H9 (cell line): ENCODE measurements at regions not wholly inside any gene's neighbourhood (a gene's known extent, or its start where the extent isn't known, plus 50 kb on each side); places are given as distances from the start of the nearest gene placed in this dataset.

ENCODE experiments used
- DNase-seq: peaks from one replicate; pipeline ENCODE4 v3.0.0-alpha.2; 2017
- H2AFZ ChIP-seq: one replicate; pipeline ENCODE4 v1.6.1; 2013; ENCODE audit warnings: mild to moderate bottlenecking, low read length, control low read depth, moderate library complexity
- H2AK5ac ChIP-seq: 2 replicates; pipeline ENCODE4 v1.6.1; 2013; ENCODE audit warnings: low read length, control low read depth, mixed read lengths; ENCODE audit not compliant: insufficient read length
- H2BK120ac ChIP-seq: one replicate; pipeline ENCODE4 v1.6.1; 2013; ENCODE audit warnings: low read depth, mild to moderate bottlenecking, low read length, control low read depth, inconsistent platforms; ENCODE audit not compliant: poor library complexity, severe bottlenecking
- H2BK12ac ChIP-seq: 2 replicates; pipeline ENCODE4 v1.6.1; 2013; ENCODE audit warnings: low read length, control low read depth, mixed read lengths, low read depth; ENCODE audit not compliant: insufficient read length
- H2BK15ac ChIP-seq: 2 replicates; pipeline ENCODE4 v1.6.1; 2013; ENCODE audit warnings: low read depth, low read length, control low read depth
- H2BK20ac ChIP-seq: one replicate; pipeline ENCODE4 v1.6.1; 2013; ENCODE audit warnings: low read depth, mild to moderate bottlenecking, low read length, control low read depth, inconsistent platforms; ENCODE audit not compliant: poor library complexity, severe bottlenecking
- H2BK5ac ChIP-seq: 2 replicates; pipeline ENCODE4 v1.6.1; 2013; ENCODE audit warnings: low read length, control low read depth, mixed read lengths; ENCODE audit not compliant: insufficient read length
- H3K14ac ChIP-seq: 2 replicates; pipeline ENCODE4 v1.6.1; 2013; ENCODE audit warnings: low read length, control low read depth; ENCODE audit not compliant: insufficient read depth
- H3K18ac ChIP-seq: 2 replicates; pipeline ENCODE4 v1.6.1; 2013; ENCODE audit warnings: low read depth, mild to moderate bottlenecking, mixed read lengths, low read length, control low read depth; ENCODE audit not compliant: insufficient read length
- H3K23ac ChIP-seq: 2 replicates; pipeline ENCODE4 v1.6.1; 2013; ENCODE audit warnings: low read length, control low read depth, mixed read lengths, low read depth; ENCODE audit not compliant: insufficient read length
- H3K23me2 ChIP-seq: 2 replicates; pipeline ENCODE4 v1.6.1; 2013; ENCODE audit warnings: low read depth, mild to moderate bottlenecking, mixed read lengths, low read length, control low read depth; ENCODE audit not compliant: insufficient read length, poor library complexity, severe bottlenecking
- H3K27ac ChIP-seq: 2 replicates; pipeline ENCODE4 v1.5.1; 2013; ENCODE audit warnings: low read length, control low read depth, mixed read lengths, low read depth; ENCODE audit not compliant: insufficient read length
- H3K27me3 ChIP-seq: 2 replicates; pipeline ENCODE4 v1.6.1; 2013; ENCODE audit warnings: low read length, control low read depth, inconsistent platforms; ENCODE audit not compliant: insufficient read depth
- H3K4ac ChIP-seq: 2 replicates; pipeline ENCODE4 v1.6.1; 2013; ENCODE audit warnings: low read depth, mild to moderate bottlenecking, control low read depth, inconsistent platforms, low read length, moderate library complexity
- H3K4me1 ChIP-seq: 2 replicates; pipeline ENCODE4 v1.6.1; 2013; ENCODE audit warnings: low read length, control low read depth, inconsistent platforms; ENCODE audit not compliant: insufficient read depth
- H3K4me2 ChIP-seq: 2 replicates; pipeline ENCODE4 v1.6.1; 2013; ENCODE audit warnings: low read length, control low read depth, mixed read lengths; ENCODE audit not compliant: insufficient read length, insufficient read depth
- H3K56ac ChIP-seq: 2 replicates; pipeline ENCODE4 v1.6.1; 2013; ENCODE audit warnings: low read depth, mild to moderate bottlenecking, mixed read lengths, low read length, control low read depth; ENCODE audit not compliant: insufficient read length
- H3K79me1 ChIP-seq: 2 replicates; pipeline ENCODE4 v1.6.1; 2013; ENCODE audit warnings: low read depth, mild to moderate bottlenecking, moderate library complexity, low read length, control low read depth, inconsistent platforms; ENCODE audit not compliant: insufficient read depth, poor library complexity, severe bottlenecking
- H3K79me2 ChIP-seq: 2 replicates; pipeline ENCODE4 v1.6.1; 2013; ENCODE audit warnings: low read length, control low read depth, inconsistent platforms; ENCODE audit not compliant: insufficient read depth
- H3K9ac ChIP-seq: 2 replicates; pipeline ENCODE4 v1.6.1; 2013; ENCODE audit warnings: low read length, control low read depth, mixed read lengths; ENCODE audit not compliant: insufficient read length; ENCODE audit errors: extremely low read depth
- H3K9me3 ChIP-seq: one replicate; pipeline ENCODE4 v1.6.1; 2013; ENCODE audit warnings: low read depth, low read length, inconsistent platforms; ENCODE audit not compliant: control insufficient read depth
- H3T11ph ChIP-seq: one replicate; pipeline ENCODE4 v1.6.1; 2013; ENCODE audit warnings: mild to moderate bottlenecking, low read length, control low read depth, inconsistent platforms
- H4K20me1 ChIP-seq: one replicate; pipeline ENCODE4 v1.6.1; 2013; ENCODE audit not compliant: control insufficient read depth, insufficient read length, insufficient read depth
- H4K5ac ChIP-seq: 2 replicates; pipeline ENCODE4 v1.6.1; 2013; ENCODE audit warnings: low read depth, mild to moderate bottlenecking, mixed read lengths, low read length, control low read depth; ENCODE audit not compliant: insufficient read length
- H4K8ac ChIP-seq: replicated peaks from 2 replicates; pipeline ENCODE4 v1.6.1; 2013; ENCODE audit warnings: low read length, control low read depth, mixed read lengths, low read depth; ENCODE audit not compliant: insufficient read length
- H4K91ac ChIP-seq: 2 replicates; pipeline ENCODE4 v1.6.1; 2013; ENCODE audit warnings: low read depth, mild to moderate bottlenecking, moderate library complexity, mixed read lengths, low read length, control low read depth; ENCODE audit not compliant: insufficient read length
- H3K27ac Mint-ChIP-seq, 3 experiments: 2 replicates in 2 of 3; 3 replicates in 1 of 3; pipeline ENCODE4 v1.8.0; 2020 to 2021; ENCODE audit warnings: mixed read lengths in 3 of 3, mild to moderate bottlenecking in 1 of 3, moderate library complexity in 1 of 3
- H3K27me3 Mint-ChIP-seq: 2 replicates; pipeline ENCODE4 v1.8.0; 2021; ENCODE audit warnings: low read depth, mild to moderate bottlenecking, moderate library complexity, mixed read lengths
- H3K36me3 Mint-ChIP-seq, 3 experiments: 2 replicates in 2 of 3; 3 replicates in 1 of 3; pipeline ENCODE4 v1.8.0; 2020 to 2021; ENCODE audit warnings: low read depth in 3 of 3, mixed read lengths in 3 of 3; ENCODE audit not compliant: insufficient read depth in 1 of 3
- H3K4me1 Mint-ChIP-seq, 2 experiments: 2 replicates each; pipeline ENCODE4 v1.8.0; 2020; ENCODE audit warnings: mixed read lengths in 2 of 2
- H3K4me3 Mint-ChIP-seq, 2 experiments: 2 replicates in 1 of 2; 3 replicates in 1 of 2; pipeline ENCODE4 v1.8.0; 2020 to 2021; ENCODE audit warnings: mild to moderate bottlenecking in 2 of 2, mixed read lengths in 2 of 2, moderate library complexity in 1 of 2
- H3K9me3 Mint-ChIP-seq, 2 experiments: 2 replicates in 1 of 2; 3 replicates in 1 of 2; pipeline ENCODE4 v1.8.0; 2020; ENCODE audit warnings: mild to moderate bottlenecking in 2 of 2, mixed read lengths in 2 of 2, moderate library complexity in 1 of 2
- CTCF ChIP-seq: fragments of 200-600 bp; sonication (generic); conservative IDR thresholded peaks from 3 replicates; pipeline ENCODE4 v1.8.0; 2021; ENCODE audit warnings: antibody characterized with exemption, mild to moderate bottlenecking
- WGBS: extraction: QIAGEN DNeasy Blood & Tissue Kit; methylation state at CpG from one replicate; pipeline ENCODE4 v1.1.7; 2013; ENCODE audit warnings: missing lambda C conversion rate, low lambda C conversion rate, mixed read lengths; ENCODE audit not compliant: insufficient read length; ENCODE audit errors: extremely low coverage; 5-methylcytosine and 5-hydroxymethylcytosine counted together

GRCh38 chr5:74371621-74372020, 268.9 kb downstream of the ENC1 start:
- peaks cover 2% of the 10 kb centered on the region; the same call in 1 of the 2 replicates for H3K27me3 Mint-ChIP-seq
- Histone ChIP-seq H2BK5ac (no peak overlapping the region), H2BK120ac (no peak overlapping the region), H2AFZ (no peak overlapping the region), H3K27ac (no peak overlapping the region), H3K4me1 (no peaks in the 10 kb centered on the region; the same call in 1 of the 2 replicates), H4K8ac (no peak overlapping the region), H3K23ac (no peak overlapping the region), H2AK5ac (no peak overlapping the region), H3K56ac (no peak overlapping the region), H3K4me2 (no peak overlapping the region), H3K18ac (no peak overlapping the region), H3T11ph (no peak overlapping the region), H4K20me1 (no peaks in the 10 kb centered on the region), H4K5ac (no peak overlapping the region), H4K91ac (no peak overlapping the region), H3K14ac (no peak overlapping the region), H3K27me3 (no peaks in the 10 kb centered on the region), H3K4ac (no peak overlapping the region), H3K23me2 (no peaks in the 10 kb centered on the region), H2BK20ac (no peak overlapping the region), H2BK12ac (no peak overlapping the region), H3K9ac (no peak overlapping the region), H3K79me1 (no peaks in the 10 kb centered on the region), H3K79me2 (no peaks in the 10 kb centered on the region), H2BK15ac (no peak overlapping the region), H3K9me3 (no peaks in the 10 kb centered on the region)
- no peak overlapping the region for H3K4me3 Mint-ChIP-seq
- DNase-seq = no peak
- H3K4me1 Mint-ChIP-seq = peaks cover 21% of the 10 kb centered on the region in 2 experiments
- H3K9me3 Mint-ChIP-seq = no peaks in the 10 kb centered on the region
- TF ChIP-seq CTCF = no peak
- H3K36me3 Mint-ChIP-seq = no peaks in the 10 kb centered on the region
- no CpG with 5 or more reads among the region's 5 CpGs for WGBS
- H3K27ac Mint-ChIP-seq = no peak overlapping the region
